ENCODE measurements at regions not wholly inside any gene's neighbourhood (a gene's known extent, or its start where the extent isn't known, plus 50 kb on each side); places are given as distances from the start of the nearest gene placed in this dataset.

- 0% methylated on average over 2 of the region's 2 CpGs for WGBS (ENCODE audit: low lambda C conversion rate)
- DNase-seq (ENCODE audit: low spot score) (no peak), FAIRE-seq (no peak), ATAC-seq (no peak)
- Histone ChIP-seq H4K20me1 (ENCODE audit: insufficient read depth, low read length) (no peaks in the 10 kb centered on the region), H3K4me1 (ENCODE audit: insufficient read depth, low read length) (no peaks in the 10 kb centered on the region), H3K36me3 (replicated peaks in 1 of 2; ENCODE audit: control insufficient read depth in 1 of 2, insufficient read depth in 2 of 2, low read length in 2 of 2) (no peaks in the 10 kb centered on the region), H3K27ac (ENCODE audit: extremely low read length, insufficient read depth, low read length) (no peak overlapping the region), H2AFZ (ENCODE audit: low read length) (no peak overlapping the region), H3K4me3 (replicated peaks in 1 of 3; ENCODE audit: insufficient read depth in 1 of 3, low read depth in 2 of 3, low read length in 3 of 3) (no peak overlapping the region), H3K9ac (ENCODE audit: insufficient read depth, low read depth, low read length) (no peak overlapping the region), H3K4me2 (ENCODE audit: low read depth, low read length) (no peak overlapping the region), H3K79me2 (ENCODE audit: insufficient read depth, low read length) (no peaks in the 10 kb centered on the region), H3K27me3 (ENCODE audit: control insufficient read depth in 1 of 2, insufficient read depth in 2 of 2, low read length in 2 of 2) (no peaks in the 10 kb centered on the region; a peak in 1 of 5 replicates), H3K9me3 (ENCODE audit: low read length) (no peaks in the 10 kb centered on the region)
- no peak for TF ChIP-seq HOXD1 (CRISPR knock-in tag; IDR thresholded peaks at IDR 0.05)
- TF ChIP-seq ZNF329 (CRISPR knock-in tag; IDR thresholded peaks at IDR 0.05; ENCODE audit: low read depth): no peak
- no peak for TF ChIP-seq THAP9 (CRISPR knock-in tag; IDR thresholded peaks at IDR 0.05; ENCODE audit: borderline replicate concordance)
- TF ChIP-seq ZBTB4 (CRISPR knock-in tag; IDR thresholded peaks at IDR 0.05; ENCODE audit: borderline replicate concordance): no peak
- TF ChIP-seq NFATC3 (CRISPR knock-in tag; IDR thresholded peaks at IDR 0.05): no peak
- no peak for TF ChIP-seq BATF2 (CRISPR knock-in tag; IDR thresholded peaks at IDR 0.05)
- TF ChIP-seq AGO2 (optimal IDR thresholded peaks at IDR 0.05; ENCODE audit: low read depth, low read length): no peak
- no peak for TF ChIP-seq ARNTL (CRISPR knock-in tag; IDR thresholded peaks at IDR 0.05)
- TF ChIP-seq ZNF547 (CRISPR knock-in tag; IDR thresholded peaks at IDR 0.05): no peak
- TF ChIP-seq CREM (IDR thresholded peaks at IDR 0.05): no peak
- no peak for TF ChIP-seq CREM (CRISPR knock-in tag; IDR thresholded peaks at IDR 0.05)
- TF ChIP-seq TAF1 (CRISPR knock-in tag; IDR thresholded peaks at IDR 0.05): no peak
- no peak for TF ChIP-seq ZNF256 (CRISPR knock-in tag; conservative IDR thresholded peaks at IDR 0.05)
- no peak for TF ChIP-seq HOMEZ (CRISPR knock-in tag; IDR thresholded peaks at IDR 0.05; ENCODE audit: low read depth)
- TF ChIP-seq HMGA1 (CRISPR knock-in tag; conservative IDR thresholded peaks at IDR 0.05): no peak
- BruUV-seq (replicated peaks): no TSS peak
- ChIA-PET CTCF (ENCODE audit: low intra/inter-chr PET ratio, low total read pairs) (no interaction called here), POLR2A (no interaction called here)
- intact Hi-C loops (cut with micrococcal nuclease; ENCODE audit: unreplicated experiment): no loop called here
- in situ Hi-C loops (cut with HindIII; ENCODE audit: extremely low pct_ligation_motif_present, low pct_unique_long_range_greater_than_20kb): no loop called here
Observed at GRCh38 chr4:20554134-20554533, 146.1 kb upstream of the PACRGL start.
